ENCODE measurements at regions not wholly inside any gene's neighbourhood (a gene's known extent, or its start where the extent isn't known, plus 50 kb on each side); places are given as distances from the start of the nearest gene placed in this dataset.

DNA sequence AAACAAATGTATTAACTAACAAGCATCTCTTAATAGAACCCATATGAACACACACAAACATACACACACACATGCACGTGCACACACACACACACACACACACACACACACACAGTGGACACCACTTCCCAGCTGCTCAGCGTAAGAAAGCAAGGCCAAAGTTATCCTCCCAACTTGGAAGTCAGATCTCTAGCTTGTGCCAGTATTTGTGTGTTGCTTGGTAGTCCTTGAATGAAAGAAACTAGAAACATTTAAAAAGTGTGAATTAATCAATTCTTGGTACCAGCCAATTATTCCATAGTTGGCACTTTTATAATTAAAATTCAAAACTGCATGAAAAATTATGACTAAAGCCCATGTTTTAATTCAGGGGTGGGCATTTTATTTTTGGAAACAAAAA lies 178.1 kb downstream of the TMEM161B start:
- no peaks in the 10 kb centered on the region for H3K79me2 ChIP-seq (ENCODE audit: insufficient read depth)
- no peak overlapping the region for H3K9ac ChIP-seq
- CTCF ChIA-PET = interaction anchor here (0.8 to 1.6 kb wide), 3 partner anchors 25 to 600 kb away, joined by 4 read pairs; no protein-coding TSS in a partner anchor
- H3K27ac ChIP-seq (ENCODE audit: low read depth in 2 of 2, low read length in 1 of 2) = peak overlapping the region in 1 of 2 experiments; percentile 95; a peak in 2 of 4 replicates
- no peaks in the 10 kb centered on the region for H3F3A ChIP-seq (replicated peaks; ENCODE audit: insufficient read depth)
- no peaks in the 10 kb centered on the region for H4K20me1 ChIP-seq (ENCODE audit: insufficient read depth)
- 79% methylated on average over 2 of the region's 2 CpGs for WGBS (ENCODE audit: low lambda C conversion rate)
- H3K4me1 ChIP-seq (ENCODE audit: control insufficient read depth in 1 of 2, insufficient read depth in 2 of 2, low read depth in 1 of 2, low read length in 1 of 2) = peaks cover 0 to 29% of the 10 kb centered on the region in 2 experiments; a peak in 2 of 4 replicates
- H3K36me3 ChIP-seq (replicated peaks in 1 of 2; ENCODE audit: control insufficient read depth in 1 of 2, insufficient read depth in 2 of 2, low read length in 1 of 2) = no peaks in the 10 kb centered on the region
- H3K9me2 ChIP-seq = no peaks in the 10 kb centered on the region
- no peak overlapping the region for H3K4me2 ChIP-seq
- H2AFZ ChIP-seq (ENCODE audit: low read depth) = no peak overlapping the region
- no peaks in the 10 kb centered on the region for H3K27me3 ChIP-seq (ENCODE audit: insufficient read depth)
- TF ChIP-seq POLR2AphosphoS5 (IDR thresholded peaks at IDR 0.05; ENCODE audit: low read depth, low read length) (no peak), GATA2 (CRISPR knock-in tag; IDR thresholded peaks at IDR 0.05) (no peak)
- H3K9me3 ChIP-seq = no peaks in the 10 kb centered on the region
- H3K4me3 ChIP-seq (ENCODE audit: low read depth in 2 of 2, low read length in 1 of 2) = no peak overlapping the region
- peak; percentile 5 for DNase-seq
- POLR2A ChIA-PET = no interaction called here

GRCh38 chr5:88089719-88090390 lies 178.8 kb downstream of the TMEM161B start:
- Histone ChIP-seq H3K4me1 (ENCODE audit: control insufficient read depth in 1 of 2, insufficient read depth in 2 of 2, low read depth in 1 of 2, low read length in 1 of 2) (peaks cover 0 to 29% of the 10 kb centered on the region in 2 experiments; a peak in 2 of 4 replicates), H3K36me3 (replicated peaks in 1 of 2; ENCODE audit: control insufficient read depth in 1 of 2, insufficient read depth in 2 of 2, low read length in 1 of 2) (no peaks in the 10 kb centered on the region), H2AFZ (ENCODE audit: low read depth) (no peak overlapping the region), H3K79me2 (ENCODE audit: insufficient read depth) (no peaks in the 10 kb centered on the region), H3K9me3 (no peaks in the 10 kb centered on the region), H3K27ac (ENCODE audit: low read depth in 2 of 2, low read length in 1 of 2) (peak overlapping the region in 1 of 2 experiments; percentile 95; a peak in 2 of 4 replicates), H3F3A (replicated peaks; ENCODE audit: insufficient read depth) (no peaks in the 10 kb centered on the region), H3K4me3 (ENCODE audit: low read depth in 2 of 2, low read length in 1 of 2) (peak overlapping the region in 1 of 2 experiments; percentile 9; a peak in 1 of 4 replicates), H4K20me1 (ENCODE audit: insufficient read depth) (no peaks in the 10 kb centered on the region), H3K4me2 (no peak overlapping the region), H3K9me2 (no peaks in the 10 kb centered on the region), H3K27me3 (ENCODE audit: insufficient read depth) (no peaks in the 10 kb centered on the region), H3K9ac (no peak overlapping the region)
- peak; percentile 86 for DNase-seq
- CTCF ChIA-PET = interaction anchor here (0.8 to 1.6 kb wide), 4 partner anchors 25 to 601 kb away, joined by 4 to 6 read pairs (median 4); no protein-coding TSS in a partner anchor
- POLR2A ChIA-PET = no interaction called here
- WGBS (ENCODE audit: low lambda C conversion rate) = 24% methylated on average over 7 of the region's 7 CpGs
- TF ChIP-seq FOSL2 (IDR thresholded peaks at IDR 0.05; ENCODE audit: borderline replicate concordance, low read depth) = no peak
- TF ChIP-seq, protein P1, sequence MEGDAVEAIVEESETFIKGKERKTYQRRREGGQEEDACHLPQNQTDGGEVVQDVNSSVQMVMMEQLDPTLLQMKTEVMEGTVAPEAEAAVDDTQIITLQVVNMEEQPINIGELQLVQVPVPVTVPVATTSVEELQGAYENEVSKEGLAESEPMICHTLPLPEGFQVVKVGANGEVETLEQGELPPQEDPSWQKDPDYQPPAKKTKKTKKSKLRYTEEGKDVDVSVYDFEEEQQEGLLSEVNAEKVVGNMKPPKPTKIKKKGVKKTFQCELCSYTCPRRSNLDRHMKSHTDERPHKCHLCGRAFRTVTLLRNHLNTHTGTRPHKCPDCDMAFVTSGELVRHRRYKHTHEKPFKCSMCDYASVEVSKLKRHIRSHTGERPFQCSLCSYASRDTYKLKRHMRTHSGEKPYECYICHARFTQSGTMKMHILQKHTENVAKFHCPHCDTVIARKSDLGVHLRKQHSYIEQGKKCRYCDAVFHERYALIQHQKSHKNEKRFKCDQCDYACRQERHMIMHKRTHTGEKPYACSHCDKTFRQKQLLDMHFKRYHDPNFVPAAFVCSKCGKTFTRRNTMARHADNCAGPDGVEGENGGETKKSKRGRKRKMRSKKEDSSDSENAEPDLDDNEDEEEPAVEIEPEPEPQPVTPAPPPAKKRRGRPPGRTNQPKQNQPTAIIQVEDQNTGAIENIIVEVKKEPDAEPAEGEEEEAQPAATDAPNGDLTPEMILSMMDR (IDR thresholded peaks at IDR 0.05) = no peak
- TF ChIP-seq EP300 (IDR thresholded peaks at IDR 0.05; ENCODE audit: borderline replicate concordance in 1 of 2, low read depth in 1 of 2, low read length in 1 of 2) = peak in 1 of 2 experiments; percentile 90; a peak in 2 of 4 replicates
- peak; percentile 79 for TF ChIP-seq CHD2 (IDR thresholded peaks at IDR 0.05; ENCODE audit: low read length, partially characterized antibody)
- peak; percentile 96 for TF ChIP-seq RCOR1 (IDR thresholded peaks at IDR 0.05; ENCODE audit: low read length)
- peak; percentile 23; the same call in 1 of the 2 replicates for TF ChIP-seq TCF12 (IDR thresholded peaks at IDR 0.05)
- TF ChIP-seq TAF1 (IDR thresholded peaks at IDR 0.05; ENCODE audit: borderline replicate concordance, low read depth, low read length) = no peak
- no peak for TF ChIP-seq USF2 (IDR thresholded peaks at IDR 0.05; ENCODE audit: borderline replicate concordance, low read depth, low read length)
- TF ChIP-seq, protein P2, sequence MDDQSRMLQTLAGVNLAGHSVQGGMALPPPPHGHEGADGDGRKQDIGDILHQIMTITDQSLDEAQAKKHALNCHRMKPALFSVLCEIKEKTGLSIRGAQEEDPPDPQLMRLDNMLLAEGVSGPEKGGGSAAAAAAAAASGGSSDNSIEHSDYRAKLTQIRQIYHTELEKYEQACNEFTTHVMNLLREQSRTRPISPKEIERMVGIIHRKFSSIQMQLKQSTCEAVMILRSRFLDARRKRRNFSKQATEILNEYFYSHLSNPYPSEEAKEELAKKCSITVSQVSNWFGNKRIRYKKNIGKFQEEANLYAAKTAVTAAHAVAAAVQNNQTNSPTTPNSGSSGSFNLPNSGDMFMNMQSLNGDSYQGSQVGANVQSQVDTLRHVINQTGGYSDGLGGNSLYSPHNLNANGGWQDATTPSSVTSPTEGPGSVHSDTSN (IDR thresholded peaks at IDR 0.05) = no peak
- TF ChIP-seq FOXJ3 (CRISPR knock-in tag; IDR thresholded peaks at IDR 0.05) = peak; percentile 79
- TF ChIP-seq GATA2 (CRISPR knock-in tag; IDR thresholded peaks at IDR 0.05) = peak; percentile 95
- no peak for TF ChIP-seq YY1 (IDR thresholded peaks at IDR 0.05; ENCODE audit: low read depth)
- peak; percentile 79 for TF ChIP-seq MXI1 (IDR thresholded peaks at IDR 0.05; ENCODE audit: low read depth, low read length)

Measured in SK-N-SH (cell line).